ENCODE measurements at regions not wholly inside any gene's neighbourhood (a gene's known extent, or its start where the extent isn't known, plus 50 kb on each side); places are given as distances from the start of the nearest gene placed in this dataset.

DNA sequence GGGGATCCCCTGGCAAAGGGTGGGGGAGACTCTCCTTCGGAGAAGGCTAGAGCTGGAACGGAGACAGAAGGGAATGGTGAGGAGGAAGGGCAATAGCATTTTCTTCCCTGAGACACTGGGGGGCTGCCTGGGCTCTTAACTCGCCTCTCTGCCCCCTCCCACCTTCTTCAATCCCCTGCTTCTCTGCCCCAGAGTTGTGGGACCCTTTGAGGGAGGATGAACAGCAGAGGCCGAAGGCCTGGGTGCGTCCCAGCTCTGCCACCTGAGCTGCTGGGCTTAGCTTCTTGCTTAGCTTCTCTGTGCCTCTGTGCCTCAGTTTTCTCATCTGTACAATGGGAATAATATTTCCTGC is 72.4 kb downstream of the RTL6 start:
- no peak overlapping the region for H3K4me2 ChIP-seq (ENCODE audit: insufficient read depth, low read length)
- ChIA-PET POLR2A (no interaction called here), CTCF (no interaction called here)
- FAIRE-seq, result no peak
- H3K4me3 ChIP-seq (replicated peaks in 1 of 3; ENCODE audit: insufficient read depth in 1 of 3, low read depth in 1 of 3, low read length in 3 of 3), result no peak overlapping the region
- no TSS peak for BruUV-seq (replicated peaks)
- no peak overlapping the region for H2AFZ ChIP-seq (ENCODE audit: low read depth, low read length)
- H3K27ac ChIP-seq (ENCODE audit: insufficient read depth, low read depth, low read length), result no peak overlapping the region
- dilution Hi-C loops (cut with MboI; ENCODE audit: extremely low pct_ligation_motif_present, low sequenced_read_pairs), result no loop called here
- no peaks in the 10 kb centered on the region for H3K36me3 ChIP-seq (ENCODE audit: control insufficient read depth in 2 of 2, extremely low read depth in 1 of 2, insufficient read depth in 2 of 2, low read length in 2 of 2)
- H3K79me2 ChIP-seq (ENCODE audit: control insufficient read depth, insufficient read depth, low read length), result no peaks in the 10 kb centered on the region
- intact Hi-C loops (cut with micrococcal nuclease), result no loop called here
- no peaks in the 10 kb centered on the region for H3K27me3 ChIP-seq (ENCODE audit: control insufficient read depth in 2 of 2, insufficient read depth in 2 of 2, low read length in 2 of 2)
- no peaks in the 10 kb centered on the region for H3K9me1 ChIP-seq (replicated peaks; ENCODE audit: control insufficient read depth, extremely low read depth, insufficient read depth, low read length)
- H3K4me1 ChIP-seq (ENCODE audit: control insufficient read depth, extremely low read depth, insufficient read depth, low read length), result no peaks in the 10 kb centered on the region
- no peak overlapping the region for H3K9ac ChIP-seq (replicated peaks; ENCODE audit: extremely low read depth, insufficient read depth, low read length)
- no peak for DNase-seq (ENCODE audit: low read depth, low spot score)
- no peaks in the 10 kb centered on the region for H4K20me1 ChIP-seq (replicated peaks; ENCODE audit: control insufficient read depth, extremely low read depth, insufficient read depth, low read length)
- no peak for TF ChIP-seq GATA2 (IDR thresholded peaks at IDR 0.05; ENCODE audit: insufficient read depth, insufficient read length, low read depth, low read length)
- no peak for TF ChIP-seq MAX (IDR thresholded peaks at IDR 0.05; ENCODE audit: insufficient read depth, insufficient read length)
- TF ChIP-seq JUN (IDR thresholded peaks at IDR 0.05; ENCODE audit: borderline replicate concordance, insufficient read depth, insufficient read length, low read depth), result no peak
- no peak for TF ChIP-seq FOS (IDR thresholded peaks at IDR 0.05; ENCODE audit: borderline replicate concordance, insufficient read depth, low read length)
- no peak for TF ChIP-seq EZH2 (IDR thresholded peaks at IDR 0.05; ENCODE audit: borderline replicate concordance, low read depth, low read length, severe bottlenecking)
- H3K9me3 ChIP-seq (replicated peaks; ENCODE audit: control insufficient read depth, insufficient read depth, low read length), result no peaks in the 10 kb centered on the region

- Histone ChIP-seq H2AFZ (ENCODE audit: low read depth, low read length) (no peak overlapping the region), H4K20me1 (replicated peaks; ENCODE audit: control insufficient read depth, extremely low read depth, insufficient read depth, low read length) (no peaks in the 10 kb centered on the region), H3K4me3 (replicated peaks in 1 of 3; ENCODE audit: insufficient read depth in 1 of 3, low read depth in 1 of 3, low read length in 3 of 3) (no peak overlapping the region), H3K36me3 (ENCODE audit: control insufficient read depth in 2 of 2, extremely low read depth in 1 of 2, insufficient read depth in 2 of 2, low read length in 2 of 2) (no peaks in the 10 kb centered on the region), H3K27me3 (ENCODE audit: control insufficient read depth in 2 of 2, insufficient read depth in 2 of 2, low read length in 2 of 2) (peaks cover 0 to 2% of the 10 kb centered on the region in 2 experiments), H3K9me1 (replicated peaks; ENCODE audit: control insufficient read depth, extremely low read depth, insufficient read depth, low read length) (no peaks in the 10 kb centered on the region), H3K9ac (replicated peaks; ENCODE audit: extremely low read depth, insufficient read depth, low read length) (no peak overlapping the region), H3K79me2 (ENCODE audit: control insufficient read depth, insufficient read depth, low read length) (no peaks in the 10 kb centered on the region), H3K4me2 (ENCODE audit: insufficient read depth, low read length) (no peak overlapping the region), H3K9me3 (replicated peaks; ENCODE audit: control insufficient read depth, insufficient read depth, low read length) (no peaks in the 10 kb centered on the region), H3K27ac (ENCODE audit: insufficient read depth, low read depth, low read length) (no peak overlapping the region), H3K4me1 (ENCODE audit: control insufficient read depth, extremely low read depth, insufficient read depth, low read length) (no peaks in the 10 kb centered on the region)
- intact Hi-C loops (cut with micrococcal nuclease) (no loop called here), dilution Hi-C loops (cut with MboI; ENCODE audit: extremely low pct_ligation_motif_present, low sequenced_read_pairs) (no loop called here)
- DNase-seq (ENCODE audit: low read depth, low spot score), result no peak
- no TSS peak for BruUV-seq (replicated peaks)
- CTCF ChIA-PET, result no interaction called here
- POLR2A ChIA-PET, result no interaction called here
- TF ChIP-seq MYC (IDR thresholded peaks at IDR 0.05; ENCODE audit: low read depth, low read length) (no peak), GATA2 (IDR thresholded peaks at IDR 0.05; ENCODE audit: insufficient read depth, insufficient read length, low read depth, low read length) (no peak), MAX (IDR thresholded peaks at IDR 0.05; ENCODE audit: insufficient read depth, insufficient read length) (no peak), CTCF (IDR thresholded peaks at IDR 0.05; ENCODE audit: extremely low read depth in 1 of 2, insufficient read depth in 1 of 2, low read depth in 1 of 2, low read length in 2 of 2) (no peak), FOS (IDR thresholded peaks at IDR 0.05; ENCODE audit: borderline replicate concordance, insufficient read depth, low read length) (no peak), JUN (IDR thresholded peaks at IDR 0.05; ENCODE audit: borderline replicate concordance, insufficient read depth, insufficient read length, low read depth) (no peak), POLR2AphosphoS5 (IDR thresholded peaks at IDR 0.05; ENCODE audit: insufficient read depth, low read depth, low read length) (no peak), EZH2 (IDR thresholded peaks at IDR 0.05; ENCODE audit: borderline replicate concordance, low read depth, low read length, severe bottlenecking) (no peak), POLR2A (IDR thresholded peaks at IDR 0.05; ENCODE audit: low read depth, low read length) (no peak)
- no peak for FAIRE-seq
Observed at GRCh38 chr22:44424867-44425693, 73.0 kb downstream of the RTL6 start.

All from endothelial cell of umbilical vein (primary cell).